ENCODE measurements at regions not wholly inside any gene's neighbourhood (a gene's known extent, or its start where the extent isn't known, plus 50 kb on each side); places are given as distances from the start of the nearest gene placed in this dataset.
"Not testable (repeated sequence)": the region's sequence is repeated elsewhere in the genome, so short reads cannot be mapped to it uniquely, and the experiment has no call there.

GRCh38 chr2:52264911-52265310 lies 1233.0 kb upstream of the NRXN1 start:
- no peak overlapping the region for H3K4me3 ChIP-seq (ENCODE audit: low read length in 3 of 3)
- no peaks in the 10 kb centered on the region for H3K4me1 ChIP-seq (ENCODE audit: control insufficient read depth in 3 of 3, insufficient read depth in 3 of 3, low read length in 3 of 3)
- H3K9me3 ChIP-seq (ENCODE audit: control insufficient read depth in 3 of 3, low read length in 3 of 3): no peaks in the 10 kb centered on the region
- no peaks in the 10 kb centered on the region for H3K36me3 ChIP-seq (ENCODE audit: control insufficient read depth in 3 of 3, insufficient read depth in 3 of 3, low read length in 3 of 3)
- no peaks in the 10 kb centered on the region for H3K27me3 ChIP-seq (ENCODE audit: control insufficient read depth in 3 of 3, insufficient read depth in 3 of 3, low read length in 3 of 3)
- no peak overlapping the region for H3K27ac ChIP-seq (ENCODE audit: low read depth, low read length)
- no peak overlapping the region for H3K9ac ChIP-seq (ENCODE audit: low read depth in 1 of 3, low read length in 3 of 3)

DNA sequence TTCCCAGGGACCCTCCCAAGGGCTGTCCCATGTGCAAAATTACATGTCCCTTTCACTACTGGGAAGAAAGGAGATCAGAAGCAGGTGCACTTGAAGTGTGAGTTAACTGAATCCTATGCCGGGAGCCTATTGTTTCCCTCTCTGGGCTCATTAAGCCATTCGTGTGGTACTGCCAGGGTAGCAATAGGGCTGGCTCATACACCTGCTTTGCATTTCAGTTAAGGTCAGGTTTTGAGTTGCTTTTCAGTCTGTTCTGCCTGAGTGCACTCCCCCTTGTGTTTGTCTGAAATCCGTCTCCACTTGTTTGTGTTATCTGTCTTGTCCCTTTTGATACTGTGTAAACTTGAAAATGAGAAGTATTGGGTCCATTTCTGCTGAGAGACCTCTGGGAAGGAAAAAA lies 1232.6 kb upstream of the NRXN1 start:
- Histone ChIP-seq H3K36me3 (ENCODE audit: control insufficient read depth in 3 of 3, insufficient read depth in 3 of 3, low read length in 3 of 3) (no peaks in the 10 kb centered on the region), H3K9ac (ENCODE audit: low read depth in 1 of 3, low read length in 3 of 3) (no peak overlapping the region), H3K4me1 (ENCODE audit: control insufficient read depth in 3 of 3, insufficient read depth in 3 of 3, low read length in 3 of 3) (no peaks in the 10 kb centered on the region), H3K4me3 (ENCODE audit: low read length in 3 of 3) (no peak overlapping the region), H3K9me3 (ENCODE audit: control insufficient read depth in 3 of 3, low read length in 3 of 3) (no peaks in the 10 kb centered on the region), H3K27me3 (ENCODE audit: control insufficient read depth in 3 of 3, insufficient read depth in 3 of 3, low read length in 3 of 3) (no peaks in the 10 kb centered on the region), H3K27ac (ENCODE audit: low read depth, low read length) (no peak overlapping the region)

- Histone ChIP-seq H3K36me3 (ENCODE audit: control insufficient read depth in 3 of 3, insufficient read depth in 3 of 3, low read length in 3 of 3) (no peaks in the 10 kb centered on the region), H3K4me3 (ENCODE audit: low read length in 3 of 3) (no peak overlapping the region), H3K9me3 (ENCODE audit: control insufficient read depth in 3 of 3, low read length in 3 of 3) (no peaks in the 10 kb centered on the region), H3K4me1 (ENCODE audit: control insufficient read depth in 3 of 3, insufficient read depth in 3 of 3, low read length in 3 of 3) (no peaks in the 10 kb centered on the region), H3K9ac (ENCODE audit: low read depth in 1 of 3, low read length in 3 of 3) (no peak overlapping the region), H3K27ac (ENCODE audit: low read depth, low read length) (no peak overlapping the region), H3K27me3 (ENCODE audit: control insufficient read depth in 3 of 3, insufficient read depth in 3 of 3, low read length in 3 of 3) (no peaks in the 10 kb centered on the region)
Observed at GRCh38 chr2:52260904-52261303, 1229.0 kb upstream of the NRXN1 start.

- not testable (repeated sequence) for H3K27ac ChIP-seq (ENCODE audit: low read depth, low read length); H3K27me3 ChIP-seq (ENCODE audit: control insufficient read depth in 3 of 3, insufficient read depth in 3 of 3, low read length in 3 of 3); H3K4me3 ChIP-seq (ENCODE audit: low read length in 3 of 3); H3K9me3 ChIP-seq (ENCODE audit: control insufficient read depth in 3 of 3, low read length in 3 of 3); H3K4me1 ChIP-seq (ENCODE audit: control insufficient read depth in 3 of 3, insufficient read depth in 3 of 3, low read length in 3 of 3); H3K36me3 ChIP-seq (ENCODE audit: control insufficient read depth in 3 of 3, insufficient read depth in 3 of 3, low read length in 3 of 3); H3K9ac ChIP-seq (ENCODE audit: low read depth in 1 of 3, low read length in 3 of 3)
Observed at GRCh38 chr2:52258967-52259366, 1227.0 kb upstream of the NRXN1 start.

GRCh38 chr2:52258038-52258437 lies 1226.1 kb upstream of the NRXN1 start:
- Histone ChIP-seq H3K9ac (ENCODE audit: low read depth in 1 of 3, low read length in 3 of 3) (no peak overlapping the region), H3K27me3 (ENCODE audit: control insufficient read depth in 3 of 3, insufficient read depth in 3 of 3, low read length in 3 of 3) (no peaks in the 10 kb centered on the region), H3K4me1 (ENCODE audit: control insufficient read depth in 3 of 3, insufficient read depth in 3 of 3, low read length in 3 of 3) (no peaks in the 10 kb centered on the region), H3K4me3 (ENCODE audit: low read length in 3 of 3) (no peak overlapping the region), H3K27ac (ENCODE audit: low read depth, low read length) (no peak overlapping the region), H3K9me3 (ENCODE audit: control insufficient read depth in 3 of 3, low read length in 3 of 3) (no peaks in the 10 kb centered on the region), H3K36me3 (ENCODE audit: control insufficient read depth in 3 of 3, insufficient read depth in 3 of 3, low read length in 3 of 3) (no peaks in the 10 kb centered on the region)

DNA sequence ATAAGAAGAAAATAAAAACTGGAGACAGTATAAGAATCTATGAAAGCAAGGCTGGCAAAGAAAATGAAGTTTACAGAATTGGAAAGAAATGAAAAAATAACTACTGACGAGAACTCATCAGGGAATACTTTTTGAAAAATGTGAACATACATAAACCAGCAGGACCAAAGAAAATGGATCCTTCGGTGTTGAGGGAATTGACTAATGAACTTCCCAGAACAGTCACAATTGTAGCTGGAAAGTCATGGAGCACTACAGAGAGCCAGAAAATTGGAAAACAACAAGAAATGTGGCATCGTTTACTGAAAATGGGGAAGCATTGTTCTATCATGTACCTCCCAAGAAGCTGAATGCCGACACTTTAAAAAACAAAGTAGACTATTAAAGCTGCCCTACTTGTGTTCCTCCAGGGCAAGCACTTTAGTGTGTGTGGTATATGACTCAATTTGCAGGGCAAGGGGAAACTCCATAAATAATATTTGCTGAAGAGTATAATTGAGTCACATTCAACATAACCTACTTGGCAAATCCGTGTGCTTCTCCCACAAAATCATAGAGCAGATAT lies 1221.6 kb upstream of the NRXN1 start:
- Histone ChIP-seq H3K4me1 (ENCODE audit: control insufficient read depth in 3 of 3, insufficient read depth in 3 of 3, low read length in 3 of 3) (no peaks in the 10 kb centered on the region), H3K9ac (ENCODE audit: low read depth in 1 of 3, low read length in 3 of 3) (no peak overlapping the region), H3K27ac (ENCODE audit: low read depth, low read length) (no peak overlapping the region), H3K4me3 (ENCODE audit: low read length in 3 of 3) (no peak overlapping the region), H3K27me3 (ENCODE audit: control insufficient read depth in 3 of 3, insufficient read depth in 3 of 3, low read length in 3 of 3) (no peaks in the 10 kb centered on the region), H3K36me3 (ENCODE audit: control insufficient read depth in 3 of 3, insufficient read depth in 3 of 3, low read length in 3 of 3) (no peaks in the 10 kb centered on the region), H3K9me3 (ENCODE audit: control insufficient read depth in 3 of 3, low read length in 3 of 3) (no peaks in the 10 kb centered on the region)

DNA sequence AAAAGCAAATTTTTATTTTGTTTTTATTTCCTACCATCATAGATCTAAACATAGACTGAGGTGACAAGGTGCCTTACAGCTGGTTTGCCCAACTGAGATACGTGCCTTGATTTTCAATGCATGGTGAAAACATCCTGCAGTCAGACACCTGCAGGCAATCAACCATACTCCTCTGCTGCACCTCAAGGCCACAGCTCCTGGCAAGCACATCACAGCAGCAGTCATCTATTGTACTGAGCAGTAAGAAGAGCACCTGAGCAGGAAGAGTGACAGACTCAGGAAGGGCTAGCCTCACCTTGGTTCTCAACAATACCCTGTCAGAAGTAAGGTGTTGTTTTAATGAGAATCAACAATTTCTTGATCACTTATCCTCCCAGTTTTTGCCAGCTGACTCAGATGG lies 1206.8 kb upstream of the NRXN1 start:
- Histone ChIP-seq H3K4me3 (ENCODE audit: low read length in 3 of 3) (no peak overlapping the region), H3K9ac (ENCODE audit: low read depth in 1 of 3, low read length in 3 of 3) (no peak overlapping the region)

GRCh38 chr2:52222128-52222527 lies 1190.2 kb upstream of the NRXN1 start:
- no peaks in the 10 kb centered on the region for H3K4me1 ChIP-seq (ENCODE audit: control insufficient read depth in 3 of 3, insufficient read depth in 3 of 3, low read length in 3 of 3)
- H3K4me3 ChIP-seq (ENCODE audit: low read length in 3 of 3): no peak overlapping the region
- no peaks in the 10 kb centered on the region for H3K9me3 ChIP-seq (ENCODE audit: control insufficient read depth in 3 of 3, low read length in 3 of 3)

More for the DNA sequence above, 1206.8 kb upstream of the NRXN1 start:
- Histone ChIP-seq H3K4me1 (ENCODE audit: control insufficient read depth in 3 of 3, insufficient read depth in 3 of 3, low read length in 3 of 3) (no peaks in the 10 kb centered on the region), H3K36me3 (ENCODE audit: control insufficient read depth in 3 of 3, insufficient read depth in 3 of 3, low read length in 3 of 3) (no peaks in the 10 kb centered on the region), H3K27me3 (ENCODE audit: control insufficient read depth in 3 of 3, insufficient read depth in 3 of 3, low read length in 3 of 3) (no peaks in the 10 kb centered on the region), H3K9me3 (ENCODE audit: control insufficient read depth in 3 of 3, low read length in 3 of 3) (peaks cover 0 to 2% (median 0%) of the 10 kb centered on the region in 3 donors), H3K27ac (ENCODE audit: low read depth, low read length) (no peak overlapping the region)

GRCh38 chr2:52220393-52220792 lies 1188.5 kb upstream of the NRXN1 start:
- no peaks in the 10 kb centered on the region for H3K9me3 ChIP-seq (ENCODE audit: control insufficient read depth in 3 of 3, low read length in 3 of 3)
- no peak overlapping the region for H3K27ac ChIP-seq (ENCODE audit: low read depth, low read length)
- H3K4me3 ChIP-seq (ENCODE audit: low read length in 3 of 3): no peak overlapping the region
- H3K27me3 ChIP-seq (ENCODE audit: control insufficient read depth in 3 of 3, insufficient read depth in 3 of 3, low read length in 3 of 3): no peaks in the 10 kb centered on the region
- no peaks in the 10 kb centered on the region for H3K4me1 ChIP-seq (ENCODE audit: control insufficient read depth in 3 of 3, insufficient read depth in 3 of 3, low read length in 3 of 3)
- H3K36me3 ChIP-seq (ENCODE audit: control insufficient read depth in 3 of 3, insufficient read depth in 3 of 3, low read length in 3 of 3): no peaks in the 10 kb centered on the region
- no peak overlapping the region for H3K9ac ChIP-seq (ENCODE audit: low read depth in 1 of 3, low read length in 3 of 3)

More at GRCh38 chr2:52222128-52222527, 1190.2 kb upstream of the NRXN1 start:
- H3K9ac ChIP-seq (ENCODE audit: low read depth in 1 of 3, low read length in 3 of 3): no peak overlapping the region
- no peak overlapping the region for H3K27ac ChIP-seq (ENCODE audit: low read depth, low read length)
- H3K27me3 ChIP-seq (ENCODE audit: control insufficient read depth in 3 of 3, insufficient read depth in 3 of 3, low read length in 3 of 3): no peaks in the 10 kb centered on the region
- no peaks in the 10 kb centered on the region for H3K36me3 ChIP-seq (ENCODE audit: control insufficient read depth in 3 of 3, insufficient read depth in 3 of 3, low read length in 3 of 3)

- Histone ChIP-seq H3K9me3 (ENCODE audit: control insufficient read depth in 3 of 3, low read length in 3 of 3) (no peaks in the 10 kb centered on the region), H3K27ac (ENCODE audit: low read depth, low read length) (no peak overlapping the region), H3K27me3 (ENCODE audit: control insufficient read depth in 3 of 3, insufficient read depth in 3 of 3, low read length in 3 of 3) (no peaks in the 10 kb centered on the region), H3K4me1 (ENCODE audit: control insufficient read depth in 3 of 3, insufficient read depth in 3 of 3, low read length in 3 of 3) (no peaks in the 10 kb centered on the region), H3K4me3 (ENCODE audit: low read length in 3 of 3) (no peak overlapping the region), H3K36me3 (ENCODE audit: control insufficient read depth in 3 of 3, insufficient read depth in 3 of 3, low read length in 3 of 3) (no peaks in the 10 kb centered on the region), H3K9ac (ENCODE audit: low read depth in 1 of 3, low read length in 3 of 3) (no peak overlapping the region)
Observed at GRCh38 chr2:52210611-52211010, 1178.7 kb upstream of the NRXN1 start.

DNA sequence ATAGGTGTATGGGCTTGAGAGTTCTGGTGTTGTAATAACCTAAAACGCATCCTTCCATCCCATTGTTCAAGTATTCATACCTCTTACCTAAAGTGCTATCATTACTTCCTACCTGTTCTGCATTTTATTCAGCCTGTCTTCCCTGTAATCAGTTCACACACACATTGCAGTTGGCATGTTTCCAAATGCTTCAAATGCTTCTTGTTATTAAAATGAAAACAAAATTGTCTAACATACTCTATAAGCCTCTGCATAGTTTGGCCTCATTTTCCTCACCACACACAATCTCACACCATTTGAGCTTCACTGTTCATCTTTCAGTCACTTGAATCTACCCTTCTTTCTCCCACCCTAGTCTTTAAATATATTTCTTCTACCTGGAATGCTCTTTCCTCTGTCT lies 1178.2 kb upstream of the NRXN1 start:
- Histone ChIP-seq H3K36me3 (ENCODE audit: control insufficient read depth in 3 of 3, insufficient read depth in 3 of 3, low read length in 3 of 3) (no peaks in the 10 kb centered on the region), H3K27ac (ENCODE audit: low read depth, low read length) (no peak overlapping the region), H3K9ac (ENCODE audit: low read depth in 1 of 3, low read length in 3 of 3) (no peak overlapping the region), H3K4me1 (ENCODE audit: control insufficient read depth in 3 of 3, insufficient read depth in 3 of 3, low read length in 3 of 3) (no peaks in the 10 kb centered on the region), H3K4me3 (ENCODE audit: low read length in 3 of 3) (no peak overlapping the region), H3K27me3 (ENCODE audit: control insufficient read depth in 3 of 3, insufficient read depth in 3 of 3, low read length in 3 of 3) (no peaks in the 10 kb centered on the region), H3K9me3 (ENCODE audit: control insufficient read depth in 3 of 3, low read length in 3 of 3) (no peaks in the 10 kb centered on the region)
